Hepatocyte (in vitro differentiated cells): ENCODE measurements at regions not wholly inside any gene's neighbourhood (a gene's known extent, or its start where the extent isn't known, plus 50 kb on each side); places are given as distances from the start of the nearest gene placed in this dataset.

Experiments
- DNase-seq: peaks from one replicate; pipeline ENCODE4 v3.0.0-alpha.2; 2016; ENCODE audit warnings: low spot score
- H2AFZ ChIP-seq: fragments of 200-600 bp; sonication (generic); 2 replicates; pipeline ENCODE4 v1.6.0; 2016; ENCODE audit warnings: antibody characterized with exemption, mild to moderate bottlenecking
- H3K27ac ChIP-seq: fragments of 200-600 bp; sonication (generic); 2 replicates; pipeline ENCODE4 v1.5.1; 2016; ENCODE audit warnings: mild to moderate bottlenecking
- H3K27me3 ChIP-seq: fragments of 200-600 bp; sonication (generic); 2 replicates; pipeline ENCODE4 v1.6.1; 2016
- H3K36me3 ChIP-seq: fragments of 200-600 bp; sonication (generic); replicated peaks from 2 replicates; pipeline ENCODE4 v1.5.1; 2016; ENCODE audit warnings: low read depth; ENCODE audit not compliant: insufficient read depth
- H3K4me1 ChIP-seq: fragments of 200-600 bp; sonication (generic); 2 replicates; pipeline ENCODE4 v1.5.1; 2016; ENCODE audit warnings: mild to moderate bottlenecking, moderate library complexity; ENCODE audit not compliant: insufficient read depth
- H3K4me2 ChIP-seq: fragments of 200-600 bp; sonication (generic); 2 replicates; pipeline ENCODE4 v1.6.0; 2016
- H3K4me3 ChIP-seq: fragments of 200-600 bp; sonication (generic); 2 replicates; pipeline ENCODE4 v1.5.1; 2016; ENCODE audit warnings: mild to moderate bottlenecking
- H3K79me2 ChIP-seq: fragments of 200-600 bp; sonication (generic); 2 replicates; pipeline ENCODE4 v1.6.0; 2017; ENCODE audit warnings: mild to moderate bottlenecking
- H3K9me2 ChIP-seq: fragments of 200-600 bp; sonication (generic); replicated peaks from 2 replicates; pipeline ENCODE4 v1.6.0; 2017; ENCODE audit warnings: mild to moderate bottlenecking; ENCODE audit not compliant: insufficient read depth
- H3K9me3 ChIP-seq: fragments of 200-600 bp; sonication (generic); 2 replicates; pipeline ENCODE4 v1.5.1; 2016; ENCODE audit warnings: low read depth, mild to moderate bottlenecking
- H4K20me1 ChIP-seq: fragments of 200-600 bp; sonication (generic); 2 replicates; pipeline ENCODE4 v1.6.0; 2016; ENCODE audit warnings: mild to moderate bottlenecking; ENCODE audit not compliant: insufficient read depth, poor library complexity, severe bottlenecking
- EZH2 ChIP-seq: fragments of 200-600 bp; sonication (generic); IDR thresholded peaks from 2 replicates; pipeline ENCODE4 v1.6.1; 2016; ENCODE audit warnings: antibody characterized with exemption, mild to moderate bottlenecking, borderline replicate concordance
- EZH2phosphoT487 ChIP-seq: fragments of 200-600 bp; sonication (generic); IDR thresholded peaks from one replicate; pipeline ENCODE4 v1.6.1; 2018; ENCODE audit warnings: antibody characterized with exemption, mild to moderate bottlenecking, low read depth, moderate library complexity; ENCODE audit not compliant: unreplicated experiment, severe bottlenecking
- WGBS: methylation state at CpG from one replicate; pipeline ENCODE4 v1.1.6; 2016; ENCODE audit warnings: low lambda C conversion rate; ENCODE audit errors: missing lambda C conversion rate; 5-methylcytosine and 5-hydroxymethylcytosine counted together
- TF ChIP-seq, protein P1 (sequence below): fragments of 200-600 bp; sonication (generic); IDR thresholded peaks from 2 replicates; pipeline ENCODE4 v1.5.1; 2016; ENCODE audit warnings: antibody characterized with exemption, mild to moderate bottlenecking; ENCODE audit not compliant: poor library complexity

GRCh38 chr3:1495466-1495865 is 402.6 kb downstream of the CNTN6 start:
- Histone ChIP-seq H3K79me2 (no peaks in the 10 kb centered on the region), H4K20me1 (no peaks in the 10 kb centered on the region), H3K4me3 (no peak overlapping the region), H3K36me3 (no peaks in the 10 kb centered on the region), H3K27ac (no peak overlapping the region), H3K4me2 (no peak overlapping the region), H3K27me3 (no peaks in the 10 kb centered on the region), H3K9me2 (no peaks in the 10 kb centered on the region), H2AFZ (no peak overlapping the region), H3K9me3 (no peaks in the 10 kb centered on the region), H3K4me1 (no peaks in the 10 kb centered on the region)
- DNase-seq, result no peak
- TF ChIP-seq EZH2phosphoT487 (no peak), EZH2 (no peak)
- TF ChIP-seq, protein P1, sequence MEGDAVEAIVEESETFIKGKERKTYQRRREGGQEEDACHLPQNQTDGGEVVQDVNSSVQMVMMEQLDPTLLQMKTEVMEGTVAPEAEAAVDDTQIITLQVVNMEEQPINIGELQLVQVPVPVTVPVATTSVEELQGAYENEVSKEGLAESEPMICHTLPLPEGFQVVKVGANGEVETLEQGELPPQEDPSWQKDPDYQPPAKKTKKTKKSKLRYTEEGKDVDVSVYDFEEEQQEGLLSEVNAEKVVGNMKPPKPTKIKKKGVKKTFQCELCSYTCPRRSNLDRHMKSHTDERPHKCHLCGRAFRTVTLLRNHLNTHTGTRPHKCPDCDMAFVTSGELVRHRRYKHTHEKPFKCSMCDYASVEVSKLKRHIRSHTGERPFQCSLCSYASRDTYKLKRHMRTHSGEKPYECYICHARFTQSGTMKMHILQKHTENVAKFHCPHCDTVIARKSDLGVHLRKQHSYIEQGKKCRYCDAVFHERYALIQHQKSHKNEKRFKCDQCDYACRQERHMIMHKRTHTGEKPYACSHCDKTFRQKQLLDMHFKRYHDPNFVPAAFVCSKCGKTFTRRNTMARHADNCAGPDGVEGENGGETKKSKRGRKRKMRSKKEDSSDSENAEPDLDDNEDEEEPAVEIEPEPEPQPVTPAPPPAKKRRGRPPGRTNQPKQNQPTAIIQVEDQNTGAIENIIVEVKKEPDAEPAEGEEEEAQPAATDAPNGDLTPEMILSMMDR, result no peak

- H3K27ac ChIP-seq, result no peak overlapping the region
- H2AFZ ChIP-seq, result no peak overlapping the region
- H3K36me3 ChIP-seq, result no peaks in the 10 kb centered on the region
- H3K4me2 ChIP-seq, result no peak overlapping the region
- no peaks in the 10 kb centered on the region for H3K4me1 ChIP-seq
- H3K79me2 ChIP-seq, result no peaks in the 10 kb centered on the region
- no peaks in the 10 kb centered on the region for H4K20me1 ChIP-seq
- no peak for DNase-seq
- H3K9me2 ChIP-seq, result no peaks in the 10 kb centered on the region
- TF ChIP-seq EZH2, result no peak
- no peak for TF ChIP-seq EZH2phosphoT487
- TF ChIP-seq, protein P1, result no peak
- H3K27me3 ChIP-seq, result no peaks in the 10 kb centered on the region
- no peaks in the 10 kb centered on the region for H3K9me3 ChIP-seq
- no peak overlapping the region for H3K4me3 ChIP-seq
- WGBS, result 94% methylated on average over 4 of the region's 4 CpGs
Measured at GRCh38 chr3:1499694-1500093, 406.9 kb downstream of the CNTN6 start.

GRCh38 chr3:1501406-1502115 is 408.7 kb downstream of the CNTN6 start:
- Histone ChIP-seq H3K9me2 (no peaks in the 10 kb centered on the region), H3K27me3 (no peaks in the 10 kb centered on the region), H4K20me1 (no peaks in the 10 kb centered on the region), H3K9me3 (no peaks in the 10 kb centered on the region), H2AFZ (no peak overlapping the region), H3K36me3 (no peaks in the 10 kb centered on the region), H3K79me2 (no peaks in the 10 kb centered on the region), H3K27ac (no peak overlapping the region), H3K4me3 (no peak overlapping the region), H3K4me1 (no peaks in the 10 kb centered on the region), H3K4me2 (no peak overlapping the region)
- no peak for DNase-seq
- TF ChIP-seq, protein P1, result no peak
- TF ChIP-seq EZH2phosphoT487, result no peak
- no peak for TF ChIP-seq EZH2
- WGBS, result 76% methylated on average over 6 of the region's 6 CpGs

DNA sequence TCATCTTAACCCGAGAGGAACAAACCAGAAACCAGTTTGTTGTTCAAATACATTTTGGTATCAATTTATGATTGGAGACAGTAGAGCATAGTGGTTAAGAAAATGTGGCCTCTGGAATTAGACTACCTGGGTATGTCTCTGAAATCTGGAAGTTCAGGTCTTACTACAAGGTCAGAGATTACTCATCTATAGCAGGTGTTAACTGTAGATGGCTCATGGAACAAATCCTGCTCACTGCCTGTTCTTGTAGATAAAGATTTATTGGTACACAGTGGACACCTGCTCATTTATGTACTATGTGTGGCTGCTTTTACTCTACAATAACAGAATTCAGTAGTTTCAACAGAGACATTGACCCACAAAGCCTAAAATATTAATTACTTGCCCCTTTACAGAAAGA is 413.3 kb downstream of the CNTN6 start:
- DNase-seq, result no peak
- no peaks in the 10 kb centered on the region for H3K79me2 ChIP-seq
- H3K36me3 ChIP-seq, result no peaks in the 10 kb centered on the region
- no peak overlapping the region for H2AFZ ChIP-seq
- no peaks in the 10 kb centered on the region for H3K27me3 ChIP-seq
- no peaks in the 10 kb centered on the region for H3K9me3 ChIP-seq
- H3K4me1 ChIP-seq, result no peaks in the 10 kb centered on the region
- no peaks in the 10 kb centered on the region for H4K20me1 ChIP-seq
- TF ChIP-seq EZH2phosphoT487 (no peak), EZH2 (no peak)
- TF ChIP-seq, protein P1, result no peak
- H3K4me3 ChIP-seq, result no peak overlapping the region
- 77% methylated on average over 1 of the region's 1 CpG for WGBS
- H3K9me2 ChIP-seq, result no peaks in the 10 kb centered on the region
- H3K4me2 ChIP-seq, result no peak overlapping the region
- H3K27ac ChIP-seq, result no peak overlapping the region
